Left lung (tissue), 4 donors: ENCODE measurements at regions not wholly inside any gene's neighbourhood (a gene's known extent, or its start where the extent isn't known, plus 50 kb on each side); places are given as distances from the start of the nearest gene placed in this dataset.
"Not testable (repeated sequence)": the region's sequence is repeated elsewhere in the genome, so short reads cannot be mapped to it uniquely, and the experiment has no call there.

ENCODE experiments used
- ATAC-seq: fragments of 200-7000 bp; cut with Tn5 transposase; one replicate; pipeline ENCODE4 v1.9.1; 2020; ENCODE audit warnings: moderate library complexity
- DNase-seq, 4 donors: peaks; one replicate each; pipeline ENCODE4 v3.0.0-alpha.2; 2013 to 2020
- H3K27ac ChIP-seq, 2 donors: fragments of 200-600 bp; sonication (generic) in 1 of 2; one replicate each; pipeline versions ENCODE4 v1.5.0 to v1.8.0; 2020 to 2021
- H3K27me3 ChIP-seq, 2 donors: fragments of 200-600 bp; sonication (generic) in 1 of 2; one replicate each; pipeline versions ENCODE4 v1.5.0 to v1.8.0; 2020 to 2021
- H3K36me3 ChIP-seq, 2 donors: fragments of 200-600 bp; sonication (generic) in 1 of 2; one replicate each; pipeline versions ENCODE4 v1.5.0 to v1.8.0; 2020 to 2021
- H3K4me1 ChIP-seq, 2 donors: fragments of 200-600 bp; one replicate each; pipeline ENCODE4 v1.8.0; 2021
- H3K4me3 ChIP-seq, 2 donors: fragments of 200-600 bp; sonication (generic) in 1 of 2; one replicate each; pipeline versions ENCODE4 v1.5.0 to v1.8.0; 2020 to 2021; ENCODE audit warnings: mild to moderate bottlenecking in 1 of 2
- H3K9me3 ChIP-seq, 2 donors: fragments of 200-600 bp; sonication (generic) in 1 of 2; one replicate each; pipeline versions ENCODE4 v1.5.0 to v1.8.0; 2020 to 2021
- intact Hi-C, 2 donors: fragments of 100-400 bp; cut with DNase I; formaldehyde crosslinking; loops; one replicate each; pipeline versions ENCODE4 v1.11.2 to v1.14.2; 2022
- TF ChIP-seq, protein P1 (sequence below), 2 donors: fragments of 200-600 bp; sonication (generic) in 1 of 2; IDR thresholded peaks; one replicate each; pipeline versions ENCODE4 v1.5.0 to v1.8.0; 2021; ENCODE audit warnings: antibody characterized with exemption in 2 of 2
- donor health status: DM: no; HTN: yes; CAD: no.
- donor health status: DM: no; HTN: no; CAD: no.

DNA sequence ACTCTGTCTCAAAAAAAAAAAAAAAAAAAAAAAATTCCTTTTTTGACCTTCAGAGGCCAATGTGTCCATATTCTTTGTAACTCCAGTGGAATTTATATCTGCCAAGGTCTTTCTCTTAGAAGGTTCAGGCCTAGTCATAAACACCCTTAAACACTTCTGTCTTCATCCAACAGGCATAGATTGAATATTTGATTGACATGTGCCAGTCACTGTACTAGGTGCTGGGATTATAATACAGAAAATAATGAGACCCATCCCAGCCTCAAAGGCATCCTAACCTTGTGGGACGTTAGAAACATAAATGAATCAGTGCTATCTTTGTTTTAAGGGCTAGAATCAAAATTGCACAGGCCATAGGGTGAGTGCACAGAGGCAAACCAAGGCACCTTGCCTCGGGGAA, 62.9 kb upstream of the SERBP1 start:
- H3K4me3 ChIP-seq: no peak overlapping the region
- H3K4me1 ChIP-seq: no peaks in the 10 kb centered on the region
- TF ChIP-seq, protein P1, sequence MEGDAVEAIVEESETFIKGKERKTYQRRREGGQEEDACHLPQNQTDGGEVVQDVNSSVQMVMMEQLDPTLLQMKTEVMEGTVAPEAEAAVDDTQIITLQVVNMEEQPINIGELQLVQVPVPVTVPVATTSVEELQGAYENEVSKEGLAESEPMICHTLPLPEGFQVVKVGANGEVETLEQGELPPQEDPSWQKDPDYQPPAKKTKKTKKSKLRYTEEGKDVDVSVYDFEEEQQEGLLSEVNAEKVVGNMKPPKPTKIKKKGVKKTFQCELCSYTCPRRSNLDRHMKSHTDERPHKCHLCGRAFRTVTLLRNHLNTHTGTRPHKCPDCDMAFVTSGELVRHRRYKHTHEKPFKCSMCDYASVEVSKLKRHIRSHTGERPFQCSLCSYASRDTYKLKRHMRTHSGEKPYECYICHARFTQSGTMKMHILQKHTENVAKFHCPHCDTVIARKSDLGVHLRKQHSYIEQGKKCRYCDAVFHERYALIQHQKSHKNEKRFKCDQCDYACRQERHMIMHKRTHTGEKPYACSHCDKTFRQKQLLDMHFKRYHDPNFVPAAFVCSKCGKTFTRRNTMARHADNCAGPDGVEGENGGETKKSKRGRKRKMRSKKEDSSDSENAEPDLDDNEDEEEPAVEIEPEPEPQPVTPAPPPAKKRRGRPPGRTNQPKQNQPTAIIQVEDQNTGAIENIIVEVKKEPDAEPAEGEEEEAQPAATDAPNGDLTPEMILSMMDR (IDR thresholded peaks at IDR 0.05): no peak
- H3K36me3 ChIP-seq: no peaks in the 10 kb centered on the region
- H3K27me3 ChIP-seq: no peaks in the 10 kb centered on the region
- intact Hi-C loops: loop anchor here in 1 of 2 donors (5.0 to 10.0 kb wide), 2 partner anchors 146 to 258 kb away; no protein-coding TSS in a partner anchor
- DNase-seq (no peak), ATAC-seq (no peak)
- H3K27ac ChIP-seq: no peak overlapping the region
- no peaks in the 10 kb centered on the region for H3K9me3 ChIP-seq

DNA sequence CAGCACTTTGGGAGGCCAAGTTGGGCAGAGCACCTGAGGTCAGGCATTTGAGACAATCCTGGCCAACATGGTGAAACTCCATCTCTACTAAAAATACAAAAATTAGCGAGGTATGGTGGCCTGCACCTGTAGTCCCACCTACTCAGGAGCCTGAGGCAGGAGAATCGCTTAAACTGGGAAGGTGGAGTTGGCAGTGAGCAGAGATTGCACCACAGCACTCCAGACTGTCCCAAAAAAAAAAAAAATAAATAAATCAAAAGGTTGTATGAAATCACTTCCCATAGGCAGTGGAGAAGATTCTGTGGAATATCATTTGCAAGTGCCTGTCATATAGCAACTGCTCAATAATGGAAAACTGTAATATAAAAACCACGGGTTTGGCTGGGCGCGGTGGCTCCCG, 65.1 kb upstream of the SERBP1 start:
- TF ChIP-seq, protein P1 (IDR thresholded peaks at IDR 0.05): no peak
- H3K36me3 ChIP-seq: no peaks in the 10 kb centered on the region
- intact Hi-C loops: loop anchor here in 1 of 2 donors (10.0 kb wide), 1 partner anchor 261 kb away; no protein-coding TSS in a partner anchor
- peaks cover 0 to 1% of the 10 kb centered on the region in 2 donors for H3K4me1 ChIP-seq
- H3K4me3 ChIP-seq: no peak overlapping the region
- DNase-seq (no peak), ATAC-seq (no peak)
- no peaks in the 10 kb centered on the region for H3K27me3 ChIP-seq
- no peak overlapping the region for H3K27ac ChIP-seq
- no peaks in the 10 kb centered on the region for H3K9me3 ChIP-seq

DNA sequence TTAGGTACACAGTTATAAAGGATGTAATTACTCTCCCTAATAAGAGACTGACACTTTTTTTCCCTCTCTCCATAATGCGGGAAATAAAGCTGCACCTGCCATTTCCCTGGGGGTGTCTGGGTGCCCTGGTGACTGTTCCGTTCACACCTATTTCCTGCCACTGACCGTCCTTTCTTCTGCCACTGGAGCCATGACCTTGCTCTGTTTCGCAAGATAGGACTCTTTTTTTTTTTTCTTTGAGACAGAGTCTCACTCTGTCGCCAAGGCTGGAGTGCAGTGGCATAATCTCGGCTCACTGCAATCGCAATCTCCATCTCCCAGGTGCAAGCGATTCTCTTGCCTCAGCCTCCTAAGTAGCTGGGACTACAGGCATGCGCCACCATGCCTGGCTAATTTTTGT, 66.1 kb upstream of the SERBP1 start:
- Histone ChIP-seq H3K36me3 (no peaks in the 10 kb centered on the region), H3K4me1 (peaks cover 0 to 6% of the 10 kb centered on the region in 2 donors), H3K4me3 (no peak overlapping the region), H3K27me3 (peaks cover 0 to 8% of the 10 kb centered on the region in 2 donors), H3K27ac (no peak overlapping the region), H3K9me3 (no peaks in the 10 kb centered on the region)
- TF ChIP-seq, protein P1 (IDR thresholded peaks at IDR 0.05): no peak
- no peak for ATAC-seq
- no peak for DNase-seq
- intact Hi-C loops: loop anchor here in 1 of 2 donors (10.0 kb wide), 1 partner anchor 262 kb away; no protein-coding TSS in a partner anchor

DNA sequence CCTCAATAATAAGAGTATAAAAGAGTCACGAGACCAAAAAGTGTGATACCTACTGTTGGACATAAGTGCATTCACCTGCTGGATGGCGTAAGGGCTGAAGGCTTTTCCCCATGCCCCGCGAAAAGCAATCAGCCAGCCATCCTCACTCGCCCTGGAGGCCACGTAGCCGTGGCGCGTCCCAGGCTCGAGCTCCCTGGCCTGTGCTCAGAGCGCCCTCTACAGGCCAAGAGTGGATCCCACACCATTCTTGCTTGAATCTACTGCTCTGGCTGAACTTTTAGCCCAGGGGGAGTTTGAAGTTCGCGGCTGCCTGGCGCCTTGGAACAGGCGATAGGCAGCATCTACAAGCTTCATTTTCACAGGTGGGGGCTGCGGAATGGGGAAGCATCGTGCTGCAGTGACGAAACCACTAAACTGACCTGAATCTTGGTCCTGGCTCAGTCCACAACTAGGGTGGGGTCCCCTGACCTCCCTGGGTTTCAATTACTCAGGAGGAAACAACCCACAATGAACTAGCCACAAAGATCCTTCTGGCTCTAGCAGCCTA, 70.3 kb upstream of the SERBP1 start:
- ATAC-seq: peak; percentile 100
- Histone ChIP-seq H3K4me3 (no peak overlapping the region), H3K27ac (no peak overlapping the region), H3K9me3 (no peaks in the 10 kb centered on the region), H3K36me3 (no peaks in the 10 kb centered on the region), H3K4me1 (peaks cover 0 to 6% of the 10 kb centered on the region in 2 donors), H3K27me3 (peaks cover 0 to 8% of the 10 kb centered on the region in 2 donors)
- intact Hi-C loops: no loop called here
- TF ChIP-seq, protein P1 (IDR thresholded peaks at IDR 0.05): peak; percentile 95 to 97
- peak; percentile 71 to 91 (median 84) for DNase-seq

DNA sequence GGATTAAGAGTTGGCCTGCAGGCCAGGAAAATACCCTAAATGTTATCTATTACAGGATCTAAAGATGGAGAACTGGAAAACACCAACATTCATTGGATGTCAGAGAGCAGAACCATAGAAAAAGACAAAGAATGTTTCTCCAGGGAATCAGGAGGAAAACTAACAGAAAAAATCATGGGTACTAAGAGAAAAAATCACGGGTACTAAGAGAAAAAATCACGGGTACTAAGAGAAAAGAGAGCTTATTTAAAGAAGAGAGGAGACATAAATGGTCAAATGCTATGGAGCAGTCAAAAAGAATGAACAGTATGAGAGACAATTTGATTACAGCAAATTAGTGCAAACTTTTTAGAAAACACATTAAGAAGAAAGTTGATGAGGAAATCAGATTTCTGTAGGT, 73.8 kb upstream of the SERBP1 start:
- TF ChIP-seq, protein P1 (IDR thresholded peaks at IDR 0.05): no peak
- ATAC-seq (no peak), DNase-seq (no peak)
- intact Hi-C loops: no loop called here
- Histone ChIP-seq H3K4me1 (peaks cover 0 to 6% of the 10 kb centered on the region in 2 donors), H3K27me3 (peaks cover 0 to 8% of the 10 kb centered on the region in 2 donors), H3K4me3 (no peak overlapping the region), H3K27ac (no peak overlapping the region), H3K9me3 (no peaks in the 10 kb centered on the region), H3K36me3 (no peaks in the 10 kb centered on the region)

DNA sequence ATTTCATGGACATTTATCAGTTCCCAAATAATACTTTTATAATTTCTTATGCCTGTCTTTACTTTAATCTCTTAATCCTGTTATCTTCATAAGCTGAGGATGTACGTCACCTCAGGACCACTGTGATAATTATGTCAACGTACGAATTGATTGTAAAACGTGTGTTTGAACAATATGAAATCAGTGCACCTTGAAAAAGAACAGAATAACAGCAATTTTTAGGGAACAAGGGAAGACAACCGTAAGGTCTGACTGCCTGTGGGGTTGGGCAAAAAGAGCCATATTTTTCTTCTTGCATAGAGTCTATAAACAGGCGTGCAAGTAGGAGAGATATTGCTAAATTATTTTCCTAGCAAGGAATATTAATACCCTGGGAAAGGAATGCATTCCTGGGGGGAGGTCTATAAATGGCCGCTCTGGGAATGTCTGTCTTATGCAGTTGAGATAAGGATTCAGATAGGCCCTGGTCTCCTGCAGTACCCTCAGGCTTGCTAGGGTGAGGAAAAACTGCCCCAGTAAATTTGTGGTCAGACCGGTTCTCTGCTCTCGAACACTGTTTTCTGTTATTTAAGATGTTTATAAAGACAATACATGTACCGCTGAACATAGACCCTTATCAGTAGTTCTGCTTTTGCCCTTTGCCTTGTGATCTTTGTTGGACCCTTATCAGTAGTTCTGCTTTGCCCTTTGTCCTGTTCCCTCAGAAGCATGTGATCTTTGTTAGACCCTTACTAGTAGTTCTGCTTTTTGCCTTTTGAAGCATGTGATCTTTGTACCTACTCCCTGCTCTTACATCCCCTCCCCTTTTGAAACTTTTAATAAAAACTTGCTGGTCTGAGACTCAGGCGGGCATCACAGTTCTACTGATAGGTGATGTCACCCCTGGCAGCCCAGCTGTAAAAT, 83.4 kb upstream of the SERBP1 start:
- intact Hi-C loops: not testable (repeated sequence)

More for the DNA sequence above, 83.4 kb upstream of the SERBP1 start:
- H3K27me3 ChIP-seq, DNase-seq, H3K4me1 ChIP-seq, ATAC-seq, H3K27ac ChIP-seq, H3K36me3 ChIP-seq, H3K4me3 ChIP-seq: not testable (repeated sequence)
- peaks cover 0 to 11% of the 10 kb centered on the region in 2 donors for H3K9me3 ChIP-seq
